DOHH2 (cell line): ENCODE measurements at regions not wholly inside any gene's neighbourhood (a gene's known extent, or its start where the extent isn't known, plus 50 kb on each side); places are given as distances from the start of the nearest gene placed in this dataset.

Source experiments
- EZH2phosphoT487 ChIP-seq: fragments of 200-600 bp; sonication (generic); IDR thresholded peaks from 2 replicates; pipeline ENCODE4 v1.6.1; 2017; ENCODE audit warnings: borderline replicate concordance, mild to moderate bottlenecking, antibody characterized with exemption, low read length, moderate library complexity, mixed read lengths
- TF ChIP-seq, protein P1 (sequence below): fragments of 200-600 bp; sonication (generic); IDR thresholded peaks from one replicate; pipeline ENCODE4 v1.5.1; 2014; ENCODE audit warnings: antibody characterized with exemption, mild to moderate bottlenecking, low read depth, low read length; ENCODE audit not compliant: poor library complexity, severe bottlenecking

DNA sequence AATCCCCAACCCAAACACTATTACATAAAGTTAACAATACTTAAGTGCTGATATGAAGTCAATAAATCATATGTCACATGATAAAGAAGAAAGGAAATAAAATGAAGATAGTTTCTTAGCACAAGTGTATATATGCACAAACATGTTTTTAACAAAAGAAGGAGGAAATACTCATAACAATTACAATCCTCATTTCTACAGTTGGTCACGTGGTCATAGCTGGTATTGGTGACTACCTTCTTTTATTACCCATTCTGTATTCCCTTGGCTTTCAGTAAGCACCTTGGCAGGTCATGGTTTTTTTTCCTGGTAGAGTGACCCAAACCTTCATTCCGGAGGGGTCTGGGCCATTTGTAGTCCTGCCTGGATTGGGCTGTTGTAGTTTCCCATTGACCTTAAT is 137.1 kb upstream of the KCND3 start:
- TF ChIP-seq, protein P1, sequence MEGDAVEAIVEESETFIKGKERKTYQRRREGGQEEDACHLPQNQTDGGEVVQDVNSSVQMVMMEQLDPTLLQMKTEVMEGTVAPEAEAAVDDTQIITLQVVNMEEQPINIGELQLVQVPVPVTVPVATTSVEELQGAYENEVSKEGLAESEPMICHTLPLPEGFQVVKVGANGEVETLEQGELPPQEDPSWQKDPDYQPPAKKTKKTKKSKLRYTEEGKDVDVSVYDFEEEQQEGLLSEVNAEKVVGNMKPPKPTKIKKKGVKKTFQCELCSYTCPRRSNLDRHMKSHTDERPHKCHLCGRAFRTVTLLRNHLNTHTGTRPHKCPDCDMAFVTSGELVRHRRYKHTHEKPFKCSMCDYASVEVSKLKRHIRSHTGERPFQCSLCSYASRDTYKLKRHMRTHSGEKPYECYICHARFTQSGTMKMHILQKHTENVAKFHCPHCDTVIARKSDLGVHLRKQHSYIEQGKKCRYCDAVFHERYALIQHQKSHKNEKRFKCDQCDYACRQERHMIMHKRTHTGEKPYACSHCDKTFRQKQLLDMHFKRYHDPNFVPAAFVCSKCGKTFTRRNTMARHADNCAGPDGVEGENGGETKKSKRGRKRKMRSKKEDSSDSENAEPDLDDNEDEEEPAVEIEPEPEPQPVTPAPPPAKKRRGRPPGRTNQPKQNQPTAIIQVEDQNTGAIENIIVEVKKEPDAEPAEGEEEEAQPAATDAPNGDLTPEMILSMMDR: no peak
- no peak for TF ChIP-seq EZH2phosphoT487
